MM.1S (cell line): ENCODE measurements at regions not wholly inside any gene's neighbourhood (a gene's known extent, or its start where the extent isn't known, plus 50 kb on each side); places are given as distances from the start of the nearest gene placed in this dataset.

Experiments used
- CTCF ChIP-seq: fragments of 300-600 bp; sonication (generic); IDR thresholded peaks from 2 replicates; pipeline ENCODE4 v1.5.1; 2016; ENCODE audit warnings: antibody characterized with exemption, low read length, mixed read lengths
- EZH2 ChIP-seq: fragments of 300-600 bp; sonication (generic); optimal IDR thresholded peaks from 2 replicates; pipeline ENCODE3; 2017; ENCODE audit warnings: low read depth, mild to moderate bottlenecking, antibody characterized with exemption, low read length, mixed read lengths
- EZH2phosphoT487 ChIP-seq: fragments of 300-600 bp; sonication (generic); IDR thresholded peaks from 2 replicates; pipeline ENCODE4 v1.6.1; 2018; ENCODE audit warnings: antibody characterized with exemption, low read length

DNA sequence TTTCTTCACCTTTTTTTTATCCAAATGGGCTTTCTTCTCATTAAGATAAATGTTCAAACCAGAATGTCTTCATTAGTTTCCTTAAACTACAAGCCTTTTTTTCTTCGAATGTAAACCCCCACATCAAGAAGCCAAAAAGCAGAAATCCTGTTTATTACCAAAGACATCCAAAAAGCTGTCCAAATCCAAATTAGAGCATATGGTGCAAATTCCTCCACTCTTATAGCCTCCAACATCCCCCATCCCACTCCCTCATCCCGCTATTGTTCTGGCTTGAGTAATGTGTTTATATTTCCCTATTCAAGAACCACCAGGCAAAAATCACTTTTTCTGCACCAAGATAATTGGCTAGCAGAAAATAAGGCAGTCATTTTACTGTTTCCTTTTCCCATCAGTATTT is 315.1 kb upstream of the ADGRL3 start:
- TF ChIP-seq EZH2 (no peak), CTCF (no peak), EZH2phosphoT487 (no peak)
